ENCODE measurements at regions not wholly inside any gene's neighbourhood (a gene's known extent, or its start where the extent isn't known, plus 50 kb on each side); places are given as distances from the start of the nearest gene placed in this dataset.

- Mint-ChIP-seq H3K27me3 (ENCODE audit: low read depth) (peaks cover 4% of the 10 kb centered on the region), H3K4me1 (peaks cover 57% of the 10 kb centered on the region), H3K36me3 (ENCODE audit: low read depth) (no peaks in the 10 kb centered on the region), H3K9me3 (no peaks in the 10 kb centered on the region), H3K4me3 (peak overlapping the region in 1 of 3 experiments; percentile 10), H3K27ac (peak overlapping the region in 2 of 3 experiments; percentile 26 to 34)
- TF ChIP-seq, protein P1, sequence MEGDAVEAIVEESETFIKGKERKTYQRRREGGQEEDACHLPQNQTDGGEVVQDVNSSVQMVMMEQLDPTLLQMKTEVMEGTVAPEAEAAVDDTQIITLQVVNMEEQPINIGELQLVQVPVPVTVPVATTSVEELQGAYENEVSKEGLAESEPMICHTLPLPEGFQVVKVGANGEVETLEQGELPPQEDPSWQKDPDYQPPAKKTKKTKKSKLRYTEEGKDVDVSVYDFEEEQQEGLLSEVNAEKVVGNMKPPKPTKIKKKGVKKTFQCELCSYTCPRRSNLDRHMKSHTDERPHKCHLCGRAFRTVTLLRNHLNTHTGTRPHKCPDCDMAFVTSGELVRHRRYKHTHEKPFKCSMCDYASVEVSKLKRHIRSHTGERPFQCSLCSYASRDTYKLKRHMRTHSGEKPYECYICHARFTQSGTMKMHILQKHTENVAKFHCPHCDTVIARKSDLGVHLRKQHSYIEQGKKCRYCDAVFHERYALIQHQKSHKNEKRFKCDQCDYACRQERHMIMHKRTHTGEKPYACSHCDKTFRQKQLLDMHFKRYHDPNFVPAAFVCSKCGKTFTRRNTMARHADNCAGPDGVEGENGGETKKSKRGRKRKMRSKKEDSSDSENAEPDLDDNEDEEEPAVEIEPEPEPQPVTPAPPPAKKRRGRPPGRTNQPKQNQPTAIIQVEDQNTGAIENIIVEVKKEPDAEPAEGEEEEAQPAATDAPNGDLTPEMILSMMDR (IDR thresholded peaks at IDR 0.05; ENCODE audit: unreplicated experiment in 3 of 3), result no peak
These were observed 114.5 kb upstream of the SPRY4 start for GRCh38 chr5:142439207-142439860.

GRCh38 chr5:142438573-142438972 is 113.8 kb upstream of the SPRY4 start:
- no peaks in the 10 kb centered on the region for H3K36me3 Mint-ChIP-seq (ENCODE audit: low read depth)
- peaks cover 4% of the 10 kb centered on the region for H3K27me3 Mint-ChIP-seq (ENCODE audit: low read depth)
- H3K27ac Mint-ChIP-seq, result peak overlapping the region in 2 of 3 experiments; percentile 26 to 34
- no peaks in the 10 kb centered on the region for H3K9me3 Mint-ChIP-seq
- TF ChIP-seq, protein P1 (IDR thresholded peaks at IDR 0.05; ENCODE audit: unreplicated experiment in 3 of 3), result no peak
- peaks cover 63% of the 10 kb centered on the region for H3K4me1 Mint-ChIP-seq
- H3K4me3 Mint-ChIP-seq, result peak overlapping the region in 1 of 3 experiments; percentile 10

- Mint-ChIP-seq H3K27ac (peak overlapping the region in 2 of 3 experiments; percentile 2), H3K9me3 (no peaks in the 10 kb centered on the region), H3K36me3 (ENCODE audit: low read depth) (no peaks in the 10 kb centered on the region), H3K4me3 (no peak overlapping the region), H3K27me3 (ENCODE audit: low read depth) (peaks cover 4% of the 10 kb centered on the region), H3K4me1 (peaks cover 73% of the 10 kb centered on the region)
- TF ChIP-seq, protein P1 (IDR thresholded peaks at IDR 0.05; ENCODE audit: unreplicated experiment in 3 of 3), result no peak
These were observed 112.7 kb upstream of the SPRY4 start for GRCh38 chr5:142437563-142437962.

DNA sequence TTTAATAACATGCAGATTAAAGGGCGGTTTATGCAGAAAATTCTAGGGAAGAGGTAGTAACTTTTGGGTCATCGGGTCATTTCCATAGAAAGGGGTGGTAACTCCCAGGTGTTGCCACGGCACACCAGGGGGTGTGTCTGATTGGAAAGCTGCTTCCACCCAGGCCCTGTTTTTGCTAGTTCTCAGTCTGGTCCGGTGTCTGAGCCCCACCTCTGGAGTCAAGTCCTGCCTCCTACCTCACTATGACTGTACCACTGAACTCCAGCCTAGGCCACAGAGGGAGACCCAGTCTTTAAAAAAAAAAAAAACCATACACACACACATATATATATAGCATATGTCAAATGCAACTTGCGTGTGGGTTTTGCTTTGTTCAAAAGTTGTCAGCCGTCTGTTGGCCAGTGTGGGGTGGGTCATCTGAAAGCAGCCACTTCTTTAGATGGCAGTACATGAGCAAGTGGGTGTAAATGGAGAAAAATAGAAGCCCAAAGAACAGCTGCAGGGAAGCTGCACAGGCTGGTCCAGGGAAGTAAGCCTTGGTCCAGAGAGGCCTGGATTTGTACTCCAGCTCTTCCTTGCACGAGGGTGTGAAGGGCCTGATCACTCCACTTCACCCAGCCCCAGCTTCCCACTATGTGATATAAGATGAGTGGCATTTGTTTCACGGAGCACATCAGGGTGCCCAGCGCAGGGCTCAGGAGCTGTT is 110.7 kb upstream of the SPRY4 start:
- Mint-ChIP-seq H3K4me3 (peak overlapping the region in 1 of 3 experiments; percentile 14), H3K4me1 (peaks cover 70% of the 10 kb centered on the region), H3K27me3 (ENCODE audit: low read depth) (peaks cover 4% of the 10 kb centered on the region), H3K9me3 (no peaks in the 10 kb centered on the region), H3K36me3 (ENCODE audit: low read depth) (no peaks in the 10 kb centered on the region), H3K27ac (peak overlapping the region in 1 of 3 experiments; percentile 41)
- TF ChIP-seq, protein P1 (IDR thresholded peaks at IDR 0.05; ENCODE audit: unreplicated experiment in 3 of 3), result no peak

- Mint-ChIP-seq H3K36me3 (ENCODE audit: low read depth) (no peaks in the 10 kb centered on the region), H3K9me3 (no peaks in the 10 kb centered on the region), H3K4me3 (no peak overlapping the region), H3K4me1 (peaks cover 66% of the 10 kb centered on the region), H3K27ac (no peak overlapping the region), H3K27me3 (ENCODE audit: low read depth) (peaks cover 4% of the 10 kb centered on the region)
- TF ChIP-seq, protein P1 (IDR thresholded peaks at IDR 0.05; ENCODE audit: unreplicated experiment in 3 of 3), result no peak
These were observed 109.4 kb upstream of the SPRY4 start for GRCh38 chr5:142434322-142434612.

Data from nephron (organoid).